WTC11 (cell line): ENCODE measurements at regions not wholly inside any gene's neighbourhood (a gene's known extent, or its start where the extent isn't known, plus 50 kb on each side); places are given as distances from the start of the nearest gene placed in this dataset.

Experiments used
- ATAC-seq: fragments of 200-7000 bp; cut with Tn5 transposase; 2 replicates; pipeline ENCODE4 v1.10.0; 2021; ENCODE audit warnings: mild to moderate bottlenecking, moderate library complexity
- CTCF ChIA-PET: fragments of 300-600 bp; sonication (Branson Sonifier 250); formaldehyde crosslinking; loops from one replicate; lab custom pipeline; 2021; ENCODE audit warnings: antibody characterized with exemption; lab: Charles Lee
- POLR2A ChIA-PET: fragments of 350-600 bp; sonication (Branson Sonifier 250); formaldehyde crosslinking; loops from one replicate; lab custom pipeline; 2021; ENCODE audit warnings: antibody characterized with exemption; lab: Charles Lee
- DNase-seq: peaks from one replicate; pipeline ENCODE4 v3.0.0; 2021; ENCODE audit warnings: low spot score
- H3K27ac Mint-ChIP-seq: 2 replicates; pipeline ENCODE4 v1.8.0; 2021; ENCODE audit warnings: mixed read lengths
- H3K27me3 Mint-ChIP-seq: 2 replicates; pipeline ENCODE4 v1.8.0; 2021; ENCODE audit warnings: low read depth, mild to moderate bottlenecking, moderate library complexity, mixed read lengths
- H3K36me3 Mint-ChIP-seq: 2 replicates; pipeline ENCODE4 v1.8.0; 2021; ENCODE audit warnings: mixed read lengths
- H3K4me1 Mint-ChIP-seq: 2 replicates; pipeline ENCODE4 v1.8.0; 2022; ENCODE audit warnings: mixed read lengths
- H3K4me3 Mint-ChIP-seq: 2 replicates; pipeline ENCODE4 v1.8.0; 2021; ENCODE audit warnings: mild to moderate bottlenecking, moderate library complexity, mixed read lengths
- H3K9me3 Mint-ChIP-seq: 2 replicates; pipeline ENCODE4 v1.8.0; 2021; ENCODE audit warnings: mixed read lengths
- ATF6 ChIP-seq: sonication (generic); formaldehyde crosslinking; IDR thresholded peaks from 2 replicates; pipeline ENCODE4 v1.8.1; 2023; ENCODE audit warnings: mild to moderate bottlenecking, missing genetic modification reagents
- E2F1 ChIP-seq: sonication (generic); formaldehyde crosslinking; IDR thresholded peaks from 2 replicates; pipeline ENCODE4 v1.8.0; 2022; ENCODE audit warnings: mild to moderate bottlenecking, missing genetic modification reagents
- E2F4 ChIP-seq: sonication (generic); formaldehyde crosslinking; IDR thresholded peaks from 2 replicates; pipeline ENCODE4 v1.8.1; 2022; ENCODE audit warnings: low read depth, mild to moderate bottlenecking, moderate library complexity, missing genetic modification reagents, borderline replicate concordance
- FOXK1 ChIP-seq: sonication (generic); formaldehyde crosslinking; IDR thresholded peaks from 2 replicates; pipeline ENCODE4 v1.8.0; 2022; ENCODE audit warnings: mild to moderate bottlenecking, moderate library complexity, missing genetic modification reagents
- KAT7 ChIP-seq: sonication (generic); formaldehyde crosslinking; IDR thresholded peaks from 2 replicates; pipeline ENCODE4 v1.8.1; 2023; ENCODE audit warnings: missing genetic modification reagents, mild to moderate bottlenecking, borderline replicate concordance
- MYBL2 ChIP-seq: sonication (generic); formaldehyde crosslinking; IDR thresholded peaks from 2 replicates; pipeline ENCODE4 v1.8.1; 2023; ENCODE audit warnings: mild to moderate bottlenecking, moderate library complexity, missing genetic modification reagents
- NFATC4 ChIP-seq: fragments of 250-450 bp; sonication (Bioruptor Pico); IDR thresholded peaks from 2 replicates; pipeline ENCODE4 v1.9.0; 2021; ENCODE audit warnings: mild to moderate bottlenecking
- NR1H2 ChIP-seq: sonication (generic); formaldehyde crosslinking; IDR thresholded peaks from 2 replicates; pipeline ENCODE4 v1.9.0; 2021; ENCODE audit warnings: mild to moderate bottlenecking, moderate library complexity, missing genetic modification reagents
- PREB ChIP-seq: sonication (generic); formaldehyde crosslinking; IDR thresholded peaks from 2 replicates; pipeline ENCODE4 v1.8.1; 2022; ENCODE audit warnings: mild to moderate bottlenecking, missing genetic modification reagents, moderate library complexity, borderline replicate concordance
- SP1 ChIP-seq: sonication (generic); formaldehyde crosslinking; conservative IDR thresholded peaks from 2 replicates; pipeline ENCODE4 v1.8.1; 2022; ENCODE audit warnings: missing genetic modification reagents
- STAT6 ChIP-seq: sonication (generic); formaldehyde crosslinking; conservative IDR thresholded peaks from 2 replicates; pipeline ENCODE4 v1.8.1; 2023; ENCODE audit warnings: mild to moderate bottlenecking, low read depth, missing genetic modification reagents, moderate library complexity
- TEAD4 ChIP-seq: sonication (generic); formaldehyde crosslinking; IDR thresholded peaks from 2 replicates; pipeline ENCODE4 v1.8.0; 2022; ENCODE audit warnings: mild to moderate bottlenecking, missing genetic modification reagents
- ZNF138 ChIP-seq: sonication (generic); formaldehyde crosslinking; conservative IDR thresholded peaks from 2 replicates; pipeline ENCODE4 v1.8.1; 2022; ENCODE audit warnings: mild to moderate bottlenecking, moderate library complexity, missing genetic modification reagents
- ZNF263 ChIP-seq: sonication (generic); formaldehyde crosslinking; IDR thresholded peaks from 2 replicates; pipeline ENCODE4 v1.8.1; 2022; ENCODE audit warnings: low read depth, mild to moderate bottlenecking, moderate library complexity, missing genetic modification reagents
- ZNF317 ChIP-seq: sonication (generic); formaldehyde crosslinking; IDR thresholded peaks from 2 replicates; pipeline ENCODE4 v1.8.1; 2023; ENCODE audit warnings: low read depth, mild to moderate bottlenecking, moderate library complexity, missing genetic modification reagents, borderline replicate concordance

- TF ChIP-seq FOXK1 (CRISPR knock-in tag) (no peak), MYBL2 (CRISPR knock-in tag) (no peak), KAT7 (CRISPR knock-in tag) (no peak), STAT6 (CRISPR knock-in tag) (no peak)
- H3K4me1 Mint-ChIP-seq, result peaks cover 8% of the 10 kb centered on the region
Measured at GRCh38 chr3:159664653-159665052, 324.0 kb upstream of the IL12A start.

GRCh38 chr3:159667261-159667660 lies 321.4 kb upstream of the IL12A start:
- Mint-ChIP-seq H3K4me1 (peaks cover 10% of the 10 kb centered on the region), H3K9me3 (peaks cover 8% of the 10 kb centered on the region)
- no peak for ATAC-seq
- POLR2A ChIA-PET, result no interaction called here
- TF ChIP-seq E2F4 (no peak), TEAD4 (CRISPR knock-in tag) (no peak), PREB (CRISPR knock-in tag) (no peak), E2F1 (CRISPR knock-in tag) (no peak), ZNF317 (CRISPR knock-in tag) (no peak), ATF6 (CRISPR knock-in tag) (no peak), ZNF138 (CRISPR knock-in tag) (no peak), NFATC4 (CRISPR knock-in tag) (no peak), SP1 (no peak), NR1H2 (no peak), ZNF263 (CRISPR knock-in tag) (no peak)
- TF ChIP-seq, all 79 proteins: peak for 0
- peaks cover 2% of the 10 kb centered on the region; the same call in 1 of the 2 replicates for H3K36me3 Mint-ChIP-seq
- no peak for DNase-seq
- H3K27ac Mint-ChIP-seq, result no peak overlapping the region
- CTCF ChIA-PET, result no interaction called here
- no peaks in the 10 kb centered on the region for H3K27me3 Mint-ChIP-seq
- H3K4me3 Mint-ChIP-seq, result no peak overlapping the region

More at GRCh38 chr3:159664653-159665052, 324.0 kb upstream of the IL12A start:
- peaks cover 4% of the 10 kb centered on the region; the same call in 1 of the 2 replicates for H3K36me3 Mint-ChIP-seq
- no peak overlapping the region for H3K4me3 Mint-ChIP-seq
- DNase-seq (no peak), ATAC-seq (no peak)
- CTCF ChIA-PET, result no interaction called here
- H3K9me3 Mint-ChIP-seq, result peaks cover 18% of the 10 kb centered on the region
- no peaks in the 10 kb centered on the region for H3K27me3 Mint-ChIP-seq
- POLR2A ChIA-PET, result no interaction called here
- H3K27ac Mint-ChIP-seq, result no peak overlapping the region
